H9 (cell line): ENCODE measurements at regions not wholly inside any gene's neighbourhood (a gene's known extent, or its start where the extent isn't known, plus 50 kb on each side); places are given as distances from the start of the nearest gene placed in this dataset.

Source experiments
- DNase-seq: peaks from one replicate; pipeline ENCODE4 v3.0.0-alpha.2; 2017
- H2AFZ ChIP-seq: one replicate; pipeline ENCODE4 v1.6.1; 2013; ENCODE audit warnings: mild to moderate bottlenecking, low read length, control low read depth, moderate library complexity
- H2AK5ac ChIP-seq: 2 replicates; pipeline ENCODE4 v1.6.1; 2013; ENCODE audit warnings: low read length, control low read depth, mixed read lengths; ENCODE audit not compliant: insufficient read length
- H2BK120ac ChIP-seq: one replicate; pipeline ENCODE4 v1.6.1; 2013; ENCODE audit warnings: low read depth, mild to moderate bottlenecking, low read length, control low read depth, inconsistent platforms; ENCODE audit not compliant: poor library complexity, severe bottlenecking
- H2BK12ac ChIP-seq: 2 replicates; pipeline ENCODE4 v1.6.1; 2013; ENCODE audit warnings: low read length, control low read depth, mixed read lengths, low read depth; ENCODE audit not compliant: insufficient read length
- H2BK15ac ChIP-seq: 2 replicates; pipeline ENCODE4 v1.6.1; 2013; ENCODE audit warnings: low read depth, low read length, control low read depth
- H2BK20ac ChIP-seq: one replicate; pipeline ENCODE4 v1.6.1; 2013; ENCODE audit warnings: low read depth, mild to moderate bottlenecking, low read length, control low read depth, inconsistent platforms; ENCODE audit not compliant: poor library complexity, severe bottlenecking
- H2BK5ac ChIP-seq: 2 replicates; pipeline ENCODE4 v1.6.1; 2013; ENCODE audit warnings: low read length, control low read depth, mixed read lengths; ENCODE audit not compliant: insufficient read length
- H3K14ac ChIP-seq: 2 replicates; pipeline ENCODE4 v1.6.1; 2013; ENCODE audit warnings: low read length, control low read depth; ENCODE audit not compliant: insufficient read depth
- H3K18ac ChIP-seq: 2 replicates; pipeline ENCODE4 v1.6.1; 2013; ENCODE audit warnings: low read depth, mild to moderate bottlenecking, mixed read lengths, low read length, control low read depth; ENCODE audit not compliant: insufficient read length
- H3K23ac ChIP-seq: 2 replicates; pipeline ENCODE4 v1.6.1; 2013; ENCODE audit warnings: low read length, control low read depth, mixed read lengths, low read depth; ENCODE audit not compliant: insufficient read length
- H3K23me2 ChIP-seq: 2 replicates; pipeline ENCODE4 v1.6.1; 2013; ENCODE audit warnings: low read depth, mild to moderate bottlenecking, mixed read lengths, low read length, control low read depth; ENCODE audit not compliant: insufficient read length, poor library complexity, severe bottlenecking
- H3K27ac ChIP-seq: 2 replicates; pipeline ENCODE4 v1.5.1; 2013; ENCODE audit warnings: low read length, control low read depth, mixed read lengths, low read depth; ENCODE audit not compliant: insufficient read length
- H3K27me3 ChIP-seq: 2 replicates; pipeline ENCODE4 v1.6.1; 2013; ENCODE audit warnings: low read length, control low read depth, inconsistent platforms; ENCODE audit not compliant: insufficient read depth
- H3K4ac ChIP-seq: 2 replicates; pipeline ENCODE4 v1.6.1; 2013; ENCODE audit warnings: low read depth, mild to moderate bottlenecking, control low read depth, inconsistent platforms, low read length, moderate library complexity
- H3K4me1 ChIP-seq: 2 replicates; pipeline ENCODE4 v1.6.1; 2013; ENCODE audit warnings: low read length, control low read depth, inconsistent platforms; ENCODE audit not compliant: insufficient read depth
- H3K4me2 ChIP-seq: 2 replicates; pipeline ENCODE4 v1.6.1; 2013; ENCODE audit warnings: low read length, control low read depth, mixed read lengths; ENCODE audit not compliant: insufficient read length, insufficient read depth
- H3K56ac ChIP-seq: 2 replicates; pipeline ENCODE4 v1.6.1; 2013; ENCODE audit warnings: low read depth, mild to moderate bottlenecking, mixed read lengths, low read length, control low read depth; ENCODE audit not compliant: insufficient read length
- H3K79me1 ChIP-seq: 2 replicates; pipeline ENCODE4 v1.6.1; 2013; ENCODE audit warnings: low read depth, mild to moderate bottlenecking, moderate library complexity, low read length, control low read depth, inconsistent platforms; ENCODE audit not compliant: insufficient read depth, poor library complexity, severe bottlenecking
- H3K79me2 ChIP-seq: 2 replicates; pipeline ENCODE4 v1.6.1; 2013; ENCODE audit warnings: low read length, control low read depth, inconsistent platforms; ENCODE audit not compliant: insufficient read depth
- H3K9ac ChIP-seq: 2 replicates; pipeline ENCODE4 v1.6.1; 2013; ENCODE audit warnings: low read length, control low read depth, mixed read lengths; ENCODE audit not compliant: insufficient read length; ENCODE audit errors: extremely low read depth
- H3K9me3 ChIP-seq: one replicate; pipeline ENCODE4 v1.6.1; 2013; ENCODE audit warnings: low read depth, low read length, inconsistent platforms; ENCODE audit not compliant: control insufficient read depth
- H3T11ph ChIP-seq: one replicate; pipeline ENCODE4 v1.6.1; 2013; ENCODE audit warnings: mild to moderate bottlenecking, low read length, control low read depth, inconsistent platforms
- H4K20me1 ChIP-seq: one replicate; pipeline ENCODE4 v1.6.1; 2013; ENCODE audit not compliant: control insufficient read depth, insufficient read length, insufficient read depth
- H4K5ac ChIP-seq: 2 replicates; pipeline ENCODE4 v1.6.1; 2013; ENCODE audit warnings: low read depth, mild to moderate bottlenecking, mixed read lengths, low read length, control low read depth; ENCODE audit not compliant: insufficient read length
- H4K8ac ChIP-seq: replicated peaks from 2 replicates; pipeline ENCODE4 v1.6.1; 2013; ENCODE audit warnings: low read length, control low read depth, mixed read lengths, low read depth; ENCODE audit not compliant: insufficient read length
- H4K91ac ChIP-seq: 2 replicates; pipeline ENCODE4 v1.6.1; 2013; ENCODE audit warnings: low read depth, mild to moderate bottlenecking, moderate library complexity, mixed read lengths, low read length, control low read depth; ENCODE audit not compliant: insufficient read length
- H3K27ac Mint-ChIP-seq, 3 experiments: 2 replicates in 2 of 3; 3 replicates in 1 of 3; pipeline ENCODE4 v1.8.0; 2020 to 2021; ENCODE audit warnings: mixed read lengths in 3 of 3, mild to moderate bottlenecking in 1 of 3, moderate library complexity in 1 of 3
- H3K27me3 Mint-ChIP-seq: 2 replicates; pipeline ENCODE4 v1.8.0; 2021; ENCODE audit warnings: low read depth, mild to moderate bottlenecking, moderate library complexity, mixed read lengths
- H3K36me3 Mint-ChIP-seq, 3 experiments: 2 replicates in 2 of 3; 3 replicates in 1 of 3; pipeline ENCODE4 v1.8.0; 2020 to 2021; ENCODE audit warnings: low read depth in 3 of 3, mixed read lengths in 3 of 3; ENCODE audit not compliant: insufficient read depth in 1 of 3
- H3K4me1 Mint-ChIP-seq, 2 experiments: 2 replicates each; pipeline ENCODE4 v1.8.0; 2020; ENCODE audit warnings: mixed read lengths in 2 of 2
- H3K4me3 Mint-ChIP-seq, 2 experiments: 2 replicates in 1 of 2; 3 replicates in 1 of 2; pipeline ENCODE4 v1.8.0; 2020 to 2021; ENCODE audit warnings: mild to moderate bottlenecking in 2 of 2, mixed read lengths in 2 of 2, moderate library complexity in 1 of 2
- H3K9me3 Mint-ChIP-seq, 2 experiments: 2 replicates in 1 of 2; 3 replicates in 1 of 2; pipeline ENCODE4 v1.8.0; 2020; ENCODE audit warnings: mild to moderate bottlenecking in 2 of 2, mixed read lengths in 2 of 2, moderate library complexity in 1 of 2
- CTCF ChIP-seq: fragments of 200-600 bp; sonication (generic); conservative IDR thresholded peaks from 3 replicates; pipeline ENCODE4 v1.8.0; 2021; ENCODE audit warnings: antibody characterized with exemption, mild to moderate bottlenecking
- WGBS: extraction: QIAGEN DNeasy Blood & Tissue Kit; methylation state at CpG from one replicate; pipeline ENCODE4 v1.1.7; 2013; ENCODE audit warnings: missing lambda C conversion rate, low lambda C conversion rate, mixed read lengths; ENCODE audit not compliant: insufficient read length; ENCODE audit errors: extremely low coverage; 5-methylcytosine and 5-hydroxymethylcytosine counted together

GRCh38 chr13:112132619-112133018 is 65.7 kb downstream of the SOX1 start:
- Histone ChIP-seq H2BK20ac (no peak overlapping the region), H3K9me3 (no peaks in the 10 kb centered on the region), H3K27ac (no peak overlapping the region), H3T11ph (no peak overlapping the region), H3K23me2 (no peaks in the 10 kb centered on the region), H3K18ac (no peak overlapping the region), H3K4ac (no peak overlapping the region), H3K14ac (no peak overlapping the region), H2AK5ac (no peak overlapping the region), H4K8ac (no peak overlapping the region), H3K4me1 (no peaks in the 10 kb centered on the region), H2BK12ac (no peak overlapping the region), H2AFZ (no peak overlapping the region), H2BK5ac (no peak overlapping the region), H3K79me2 (no peaks in the 10 kb centered on the region), H3K56ac (no peak overlapping the region), H3K23ac (no peak overlapping the region), H4K5ac (no peak overlapping the region), H3K9ac (no peak overlapping the region), H4K91ac (no peak overlapping the region), H3K27me3 (no peaks in the 10 kb centered on the region), H3K79me1 (no peaks in the 10 kb centered on the region), H3K4me2 (no peak overlapping the region), H2BK15ac (no peak overlapping the region), H4K20me1 (no peaks in the 10 kb centered on the region), H2BK120ac (no peak overlapping the region)
- Mint-ChIP-seq H3K4me3 (no peak overlapping the region), H3K4me1 (0 out of 4 replicates have a peak, but pooled peaks cover 0 to 3% of the 10 kb centered on the region in 2 experiments), H3K27me3 (peaks cover 63% of the 10 kb centered on the region), H3K27ac (peak overlapping the region in 1 of 3 experiments; percentile 83; a peak in 1 of 7 replicates), H3K9me3 (no peaks in the 10 kb centered on the region; a peak in 1 of 5 replicates), H3K36me3 (no peaks in the 10 kb centered on the region)
- DNase-seq: no peak
- WGBS: no CpG with 5 or more reads among the region's 9 CpGs
- TF ChIP-seq CTCF: no peak
